ENCODE measurements at regions not wholly inside any gene's neighbourhood (a gene's known extent, or its start where the extent isn't known, plus 50 kb on each side); places are given as distances from the start of the nearest gene placed in this dataset.
"Not testable (repeated sequence)": the region's sequence is repeated elsewhere in the genome, so short reads cannot be mapped to it uniquely, and the experiment has no call there.

DNA sequence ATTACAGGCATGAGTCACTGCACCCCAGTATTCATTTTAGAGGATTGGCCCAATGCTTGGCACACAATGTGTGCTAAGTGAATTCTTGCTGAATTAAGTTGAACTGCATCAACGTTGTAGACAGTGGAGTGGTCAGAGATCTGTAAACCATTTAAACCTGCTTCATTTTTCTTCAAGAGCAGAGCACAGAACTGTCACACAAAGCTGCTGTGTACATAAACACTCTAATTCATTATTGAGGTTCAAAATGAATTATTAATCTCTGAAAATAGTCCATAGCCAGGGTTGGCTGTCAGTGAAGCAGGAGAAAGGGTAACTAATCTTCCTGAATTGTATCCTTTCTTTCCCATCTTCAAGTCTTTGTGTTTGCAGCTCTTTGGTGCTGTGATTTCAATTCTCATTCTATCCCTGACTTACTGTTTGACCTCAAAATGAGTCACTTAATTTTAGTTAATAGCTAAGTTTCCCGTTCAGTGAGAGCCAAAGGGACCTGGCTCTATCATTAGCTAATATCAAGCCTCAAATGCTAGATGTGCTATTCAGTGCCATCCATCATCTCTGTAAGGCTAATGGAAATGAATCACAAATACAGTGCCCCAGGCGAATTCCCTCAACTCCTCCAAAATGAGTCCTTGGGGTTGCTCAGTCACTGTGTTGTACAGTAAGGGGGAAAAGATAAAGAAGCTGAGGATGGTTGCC, 77.0 kb upstream of the TSC22D1 start:
- no peak overlapping the region for H3K4me3 Mint-ChIP-seq
- H3K9me3 ChIP-seq (ENCODE audit: control insufficient read depth, low read length, poor library complexity, severe bottlenecking) = no peaks in the 10 kb centered on the region
- H3K36me3 Mint-ChIP-seq (ENCODE audit: low read depth) = peaks cover 4% of the 10 kb centered on the region
- no peaks in the 10 kb centered on the region for H3K4me1 Mint-ChIP-seq
- peaks cover 22% of the 10 kb centered on the region for H3K27me3 Mint-ChIP-seq
- ATAC-seq (no peak), DNase-seq (no peak)
- no peak overlapping the region for H3K27ac Mint-ChIP-seq

- Mint-ChIP-seq H3K27ac (no peak overlapping the region), H3K27me3 (peaks cover 24% of the 10 kb centered on the region), H3K4me3 (no peak overlapping the region), H3K36me3 (ENCODE audit: low read depth) (peaks cover 4% of the 10 kb centered on the region), H3K4me1 (no peaks in the 10 kb centered on the region)
- ATAC-seq = no peak
- H3K9me3 ChIP-seq (ENCODE audit: control insufficient read depth, low read length, poor library complexity, severe bottlenecking) = no peaks in the 10 kb centered on the region
- DNase-seq = no peak
These were observed 76.0 kb upstream of the TSC22D1 start for GRCh38 chr13:44652168-44652567.

DNA sequence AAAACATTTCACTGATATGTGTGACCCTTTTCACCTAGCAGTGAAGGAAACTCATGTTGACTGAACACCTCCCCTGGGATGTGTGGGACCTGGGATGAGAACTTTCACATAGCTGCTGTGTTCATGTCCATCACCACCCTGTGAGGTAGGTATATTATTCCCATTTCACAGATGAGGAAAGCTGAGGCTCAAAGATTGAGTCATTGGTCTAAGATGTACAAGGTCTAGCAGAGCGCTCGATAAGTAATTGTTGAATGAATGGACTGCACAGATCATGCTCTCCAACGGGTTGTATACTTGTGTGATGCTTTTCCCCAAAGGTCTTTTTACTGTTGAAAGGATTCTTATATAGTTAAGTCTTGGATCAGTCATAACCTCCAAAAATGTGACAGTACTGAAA, 75.6 kb upstream of the TSC22D1 start:
- Mint-ChIP-seq H3K36me3 (ENCODE audit: low read depth) (peaks cover 4% of the 10 kb centered on the region), H3K4me3 (no peak overlapping the region), H3K27me3 (peaks cover 29% of the 10 kb centered on the region), H3K4me1 (no peaks in the 10 kb centered on the region), H3K27ac (no peak overlapping the region)
- DNase-seq (no peak), ATAC-seq (no peak)
- H3K9me3 ChIP-seq (ENCODE audit: control insufficient read depth, low read length, poor library complexity, severe bottlenecking) = no peaks in the 10 kb centered on the region

DNA sequence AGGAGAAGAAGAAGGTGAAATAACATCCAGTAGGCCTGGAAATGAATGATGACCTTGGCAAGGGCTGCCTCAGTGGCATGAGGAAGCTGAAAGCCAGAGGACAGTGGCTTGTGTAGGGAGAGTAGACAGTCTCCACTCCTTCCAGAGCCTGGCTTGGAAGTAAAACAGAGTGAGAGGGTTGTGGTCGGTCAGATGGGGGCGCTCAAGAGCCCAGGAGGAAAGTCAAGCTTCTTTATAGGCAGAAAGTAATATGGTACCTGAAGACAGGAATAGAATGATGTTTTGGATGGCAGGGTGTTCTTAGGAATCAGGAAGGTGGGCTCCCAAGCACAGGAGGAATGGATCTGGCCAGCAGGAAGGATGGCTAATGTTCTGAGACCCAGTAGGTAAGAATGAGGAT, 75.1 kb upstream of the TSC22D1 start:
- ATAC-seq (no peak), DNase-seq (no peak)
- Mint-ChIP-seq H3K27ac (no peak overlapping the region), H3K36me3 (ENCODE audit: low read depth) (peaks cover 4% of the 10 kb centered on the region), H3K4me1 (no peaks in the 10 kb centered on the region), H3K4me3 (no peak overlapping the region), H3K27me3 (peaks cover 32% of the 10 kb centered on the region)
- H3K9me3 ChIP-seq (ENCODE audit: control insufficient read depth, low read length, poor library complexity, severe bottlenecking) = no peaks in the 10 kb centered on the region

GRCh38 chr13:44649834-44650233, 73.7 kb upstream of the TSC22D1 start:
- Mint-ChIP-seq H3K4me1 (no peaks in the 10 kb centered on the region), H3K27ac (no peak overlapping the region), H3K27me3 (peaks cover 37% of the 10 kb centered on the region), H3K4me3 (no peak overlapping the region), H3K36me3 (ENCODE audit: low read depth) (peaks cover 4% of the 10 kb centered on the region)
- H3K9me3 ChIP-seq (ENCODE audit: control insufficient read depth, low read length, poor library complexity, severe bottlenecking) = no peaks in the 10 kb centered on the region
- ATAC-seq (no peak), DNase-seq (no peak)

- H3K4me1 Mint-ChIP-seq = no peaks in the 10 kb centered on the region
- peaks cover 4% of the 10 kb centered on the region for H3K36me3 Mint-ChIP-seq (ENCODE audit: low read depth)
- peaks cover 37% of the 10 kb centered on the region for H3K27me3 Mint-ChIP-seq
- no peak overlapping the region for H3K27ac Mint-ChIP-seq
- H3K4me3 Mint-ChIP-seq = no peak overlapping the region
- ATAC-seq = no peak
- no peak for DNase-seq
- no peaks in the 10 kb centered on the region for H3K9me3 ChIP-seq (ENCODE audit: control insufficient read depth, low read length, poor library complexity, severe bottlenecking)
These were observed 72.9 kb upstream of the TSC22D1 start for GRCh38 chr13:44649104-44649428.

- H3K4me1 Mint-ChIP-seq = no peaks in the 10 kb centered on the region
- peaks cover 37% of the 10 kb centered on the region for H3K27me3 Mint-ChIP-seq
- no peak for DNase-seq
- H3K9me3 ChIP-seq (ENCODE audit: control insufficient read depth, low read length, poor library complexity, severe bottlenecking) = no peaks in the 10 kb centered on the region
- no peak for ATAC-seq
- no peak overlapping the region for H3K4me3 Mint-ChIP-seq
- H3K27ac Mint-ChIP-seq = no peak overlapping the region
- peaks cover 4% of the 10 kb centered on the region for H3K36me3 Mint-ChIP-seq (ENCODE audit: low read depth)
These were observed 72.4 kb upstream of the TSC22D1 start for GRCh38 chr13:44648392-44649103.

GRCh38 chr13:44647560-44647959, 71.4 kb upstream of the TSC22D1 start:
- not testable (repeated sequence) for H3K4me1 Mint-ChIP-seq

GRCh38 chr13:44646044-44646443, 69.9 kb upstream of the TSC22D1 start:
- H3K27me3 Mint-ChIP-seq = peaks cover 29% of the 10 kb centered on the region
- peaks cover under 1% of the 10 kb centered on the region for H3K36me3 Mint-ChIP-seq (ENCODE audit: low read depth)
- H3K9me3 ChIP-seq (ENCODE audit: control insufficient read depth, low read length, poor library complexity, severe bottlenecking) = no peaks in the 10 kb centered on the region
- H3K4me1 Mint-ChIP-seq = no peaks in the 10 kb centered on the region
- no peak for ATAC-seq
- H3K4me3 Mint-ChIP-seq = no peak overlapping the region
- no peak overlapping the region for H3K27ac Mint-ChIP-seq
- DNase-seq = no peak

More at GRCh38 chr13:44647560-44647959, 71.4 kb upstream of the TSC22D1 start:
- DNase-seq; H3K4me3 Mint-ChIP-seq; H3K27ac Mint-ChIP-seq; ATAC-seq; H3K36me3 Mint-ChIP-seq (ENCODE audit: low read depth); H3K9me3 ChIP-seq (ENCODE audit: control insufficient read depth, low read length, poor library complexity, severe bottlenecking): not testable (repeated sequence)
- H3K27me3 Mint-ChIP-seq = peaks cover 32% of the 10 kb centered on the region

DNA sequence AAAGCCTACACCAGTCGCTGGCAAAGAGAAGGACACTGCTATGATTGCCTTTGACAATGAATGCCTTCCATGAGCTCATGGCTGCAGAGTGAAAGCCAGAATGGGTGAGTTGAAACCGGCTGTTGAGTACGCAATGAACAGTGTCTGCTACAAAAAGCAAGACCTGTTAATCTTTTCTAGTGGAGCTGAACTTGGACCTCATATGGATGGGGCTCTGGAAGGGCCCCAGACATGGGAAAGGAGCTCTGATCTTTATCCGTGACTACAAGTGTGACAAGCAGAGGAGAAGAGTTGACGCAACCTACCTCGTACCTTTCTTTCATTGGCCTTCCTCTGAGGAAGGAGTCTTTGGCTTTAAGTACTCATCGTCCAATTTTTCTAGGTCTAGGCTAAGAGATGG, 67.1 kb upstream of the TSC22D1 start:
- no peak overlapping the region for H3K4me3 Mint-ChIP-seq
- peaks cover 14% of the 10 kb centered on the region for H3K27me3 Mint-ChIP-seq
- no peaks in the 10 kb centered on the region for H3K36me3 Mint-ChIP-seq (ENCODE audit: low read depth)
- no peak overlapping the region for H3K27ac Mint-ChIP-seq
- DNase-seq (no peak), ATAC-seq (no peak)
- no peaks in the 10 kb centered on the region for H3K4me1 Mint-ChIP-seq
- no peaks in the 10 kb centered on the region for H3K9me3 ChIP-seq (ENCODE audit: control insufficient read depth, low read length, poor library complexity, severe bottlenecking)

- Mint-ChIP-seq H3K4me1 (no peaks in the 10 kb centered on the region), H3K27me3 (no peaks in the 10 kb centered on the region), H3K4me3 (no peak overlapping the region), H3K27ac (no peak overlapping the region), H3K36me3 (ENCODE audit: low read depth) (no peaks in the 10 kb centered on the region)
- DNase-seq (no peak), ATAC-seq (no peak)
- no peaks in the 10 kb centered on the region for H3K9me3 ChIP-seq (ENCODE audit: control insufficient read depth, low read length, poor library complexity, severe bottlenecking)
These were observed 61.5 kb upstream of the TSC22D1 start for GRCh38 chr13:44637581-44637980.

DNA sequence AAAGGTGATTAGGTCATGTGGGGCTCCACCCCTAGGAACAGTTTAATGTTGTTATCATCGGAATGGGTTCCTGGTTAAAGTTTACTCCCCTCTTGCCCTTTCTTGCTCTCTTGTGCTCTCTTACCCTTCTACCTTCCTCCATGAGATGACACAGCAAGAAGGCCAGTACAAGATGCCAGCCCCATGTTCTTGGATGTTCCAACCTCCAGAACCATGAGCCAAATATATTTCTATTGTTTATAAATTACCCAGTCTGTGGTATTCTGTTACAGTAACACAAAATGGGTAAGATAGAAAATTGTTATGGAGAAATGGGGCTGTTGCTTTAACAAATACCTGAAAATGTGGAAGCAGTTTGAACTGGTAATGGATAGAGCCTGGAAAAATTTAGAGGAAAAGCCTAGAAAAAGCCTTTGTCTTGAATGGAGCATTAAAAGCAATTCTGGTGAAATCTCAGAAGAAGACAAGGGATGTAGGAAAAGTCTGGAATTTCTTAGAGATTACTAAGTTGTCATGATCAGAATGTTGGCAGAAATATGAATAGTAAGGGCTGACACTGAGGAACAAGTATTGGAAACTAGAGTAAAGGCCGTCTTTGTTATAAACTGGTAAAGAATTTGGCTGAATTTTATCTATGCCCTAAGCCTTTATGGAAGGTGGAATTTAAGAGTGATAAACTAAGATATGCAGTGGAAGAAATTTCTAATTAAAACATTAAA, 53.5 kb upstream of the TSC22D1 start:
- H3K4me3 Mint-ChIP-seq = no peak overlapping the region
- no peaks in the 10 kb centered on the region for H3K9me3 ChIP-seq (ENCODE audit: control insufficient read depth, low read length, poor library complexity, severe bottlenecking)
- H3K4me1 Mint-ChIP-seq = peaks cover 4% of the 10 kb centered on the region
- peaks cover 33% of the 10 kb centered on the region for H3K27me3 Mint-ChIP-seq
- no peak for DNase-seq
- no peak overlapping the region for H3K27ac Mint-ChIP-seq
- ATAC-seq = no peak
- H3K36me3 Mint-ChIP-seq (ENCODE audit: low read depth) = peaks cover 5% of the 10 kb centered on the region

GRCh38 chr13:44628826-44629225, 52.7 kb upstream of the TSC22D1 start:
- H3K4me3 Mint-ChIP-seq; H3K9me3 ChIP-seq (ENCODE audit: control insufficient read depth, low read length, poor library complexity, severe bottlenecking); ATAC-seq; H3K4me1 Mint-ChIP-seq; H3K36me3 Mint-ChIP-seq (ENCODE audit: low read depth); DNase-seq; H3K27ac Mint-ChIP-seq: not testable (repeated sequence)
- H3K27me3 Mint-ChIP-seq = peaks cover 33% of the 10 kb centered on the region
